ENCODE measurements at regions not wholly inside any gene's neighbourhood (a gene's known extent, or its start where the extent isn't known, plus 50 kb on each side); places are given as distances from the start of the nearest gene placed in this dataset.

- Histone ChIP-seq H3K36me3 (no peaks in the 10 kb centered on the region), H3K4me3 (no peak overlapping the region), H3K27me3 (no peaks in the 10 kb centered on the region), H3K4me1 (no peaks in the 10 kb centered on the region), H3K27ac (no peak overlapping the region), H3K9me3 (no peaks in the 10 kb centered on the region)
- TF ChIP-seq POLR2A (IDR thresholded peaks at IDR 0.05): no peak
- TF ChIP-seq, protein P1, sequence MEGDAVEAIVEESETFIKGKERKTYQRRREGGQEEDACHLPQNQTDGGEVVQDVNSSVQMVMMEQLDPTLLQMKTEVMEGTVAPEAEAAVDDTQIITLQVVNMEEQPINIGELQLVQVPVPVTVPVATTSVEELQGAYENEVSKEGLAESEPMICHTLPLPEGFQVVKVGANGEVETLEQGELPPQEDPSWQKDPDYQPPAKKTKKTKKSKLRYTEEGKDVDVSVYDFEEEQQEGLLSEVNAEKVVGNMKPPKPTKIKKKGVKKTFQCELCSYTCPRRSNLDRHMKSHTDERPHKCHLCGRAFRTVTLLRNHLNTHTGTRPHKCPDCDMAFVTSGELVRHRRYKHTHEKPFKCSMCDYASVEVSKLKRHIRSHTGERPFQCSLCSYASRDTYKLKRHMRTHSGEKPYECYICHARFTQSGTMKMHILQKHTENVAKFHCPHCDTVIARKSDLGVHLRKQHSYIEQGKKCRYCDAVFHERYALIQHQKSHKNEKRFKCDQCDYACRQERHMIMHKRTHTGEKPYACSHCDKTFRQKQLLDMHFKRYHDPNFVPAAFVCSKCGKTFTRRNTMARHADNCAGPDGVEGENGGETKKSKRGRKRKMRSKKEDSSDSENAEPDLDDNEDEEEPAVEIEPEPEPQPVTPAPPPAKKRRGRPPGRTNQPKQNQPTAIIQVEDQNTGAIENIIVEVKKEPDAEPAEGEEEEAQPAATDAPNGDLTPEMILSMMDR (IDR thresholded peaks at IDR 0.05): no peak
- intact Hi-C loops (cut with DNase I): no loop called here
- 52% methylated on average over 2 of the region's 3 CpGs for WGBS (ENCODE audit: insufficient coverage, low coverage, low lambda C conversion rate, missing lambda C conversion rate)
- ATAC-seq (no peak), DNase-seq (no peak)
These were observed 141.9 kb downstream of the TPRA1 start for GRCh38 chr3:127448671-127449070.

- intact Hi-C loops (cut with DNase I): no loop called here
- H3K36me3 ChIP-seq: no peaks in the 10 kb centered on the region
These were observed 142.4 kb downstream of the TPRA1 start for GRCh38 chr3:127448161-127448561.

GRCh38 chr3:127446756-127447155 is 143.8 kb downstream of the TPRA1 start:
- Histone ChIP-seq H3K4me3 (no peak overlapping the region), H3K36me3 (no peaks in the 10 kb centered on the region), H3K27ac (no peak overlapping the region), H3K9me3 (no peaks in the 10 kb centered on the region), H3K27me3 (no peaks in the 10 kb centered on the region), H3K4me1 (no peaks in the 10 kb centered on the region)
- DNase-seq (peak; percentile 1 to 23 (median 21)), ATAC-seq (no peak)
- TF ChIP-seq POLR2A (IDR thresholded peaks at IDR 0.05): no peak
- TF ChIP-seq, protein P1 (IDR thresholded peaks at IDR 0.05): no peak
- WGBS (ENCODE audit: insufficient coverage, low coverage, low lambda C conversion rate, missing lambda C conversion rate): 77% methylated on average over 4 of the region's 4 CpGs
- intact Hi-C loops (cut with DNase I): no loop called here

More at GRCh38 chr3:127448161-127448561, 142.4 kb downstream of the TPRA1 start:
- TF ChIP-seq, protein P1 (IDR thresholded peaks at IDR 0.05): no peak
- TF ChIP-seq POLR2A (IDR thresholded peaks at IDR 0.05): no peak
- H3K4me3 ChIP-seq: no peak overlapping the region
- DNase-seq (peak in 2 of 3 donors; percentile 14 to 25), ATAC-seq (no peak)
- WGBS (ENCODE audit: insufficient coverage, low coverage, low lambda C conversion rate, missing lambda C conversion rate): 40% methylated on average over 3 of the region's 3 CpGs
- H3K9me3 ChIP-seq: no peaks in the 10 kb centered on the region
- no peaks in the 10 kb centered on the region for H3K27me3 ChIP-seq
- H3K4me1 ChIP-seq: no peaks in the 10 kb centered on the region
- H3K27ac ChIP-seq: no peak overlapping the region

DNA sequence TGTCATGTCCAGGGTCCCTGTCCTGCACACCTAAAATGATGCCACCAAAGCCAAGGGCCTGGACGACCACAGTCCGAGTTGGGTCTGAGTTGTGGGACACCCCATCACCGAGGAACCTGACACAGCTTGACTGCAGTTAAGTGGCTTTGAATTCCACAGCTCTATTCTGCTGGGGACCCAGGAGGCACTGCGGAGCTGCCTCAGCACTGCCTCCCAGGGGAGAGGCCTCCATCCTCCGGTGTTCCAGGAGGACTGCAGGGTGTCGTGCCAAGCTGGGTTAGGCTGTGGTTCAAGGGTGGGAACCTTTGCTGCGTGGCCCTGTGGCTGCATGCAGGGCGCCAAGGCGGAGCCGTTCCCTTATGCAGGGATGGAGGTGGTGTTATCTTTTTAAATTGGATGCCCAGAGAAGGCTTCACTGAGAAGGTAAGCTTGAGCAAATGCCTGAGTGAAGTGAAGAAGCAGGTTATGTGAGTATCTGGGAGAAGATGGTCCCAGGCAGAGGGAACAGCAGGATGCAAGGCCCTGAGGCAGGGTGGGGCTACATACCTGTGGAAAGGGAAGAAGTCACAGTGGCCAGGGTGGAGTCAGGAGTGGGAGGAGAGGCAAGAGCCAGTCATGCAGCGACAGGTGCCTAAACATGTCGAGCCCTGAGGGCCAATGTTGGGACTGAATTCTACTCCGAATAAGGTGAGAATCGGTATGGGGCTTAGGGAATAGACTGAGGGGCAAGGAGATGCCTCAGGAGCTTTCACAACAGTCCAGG is 144.8 kb downstream of the TPRA1 start:
- no peaks in the 10 kb centered on the region for H3K27me3 ChIP-seq
- no peaks in the 10 kb centered on the region for H3K36me3 ChIP-seq
- H3K4me1 ChIP-seq: no peaks in the 10 kb centered on the region
- TF ChIP-seq POLR2A (IDR thresholded peaks at IDR 0.05): no peak
- TF ChIP-seq, protein P1 (IDR thresholded peaks at IDR 0.05): no peak
- H3K9me3 ChIP-seq: no peaks in the 10 kb centered on the region
- 71% methylated on average over 6 of the region's 14 CpGs for WGBS (ENCODE audit: insufficient coverage, low coverage, low lambda C conversion rate, missing lambda C conversion rate)
- ATAC-seq: no peak
- no peak overlapping the region for H3K4me3 ChIP-seq
- intact Hi-C loops (cut with DNase I): no loop called here
- DNase-seq: peak; percentile 5 to 25 (median 23)
- H3K27ac ChIP-seq: no peak overlapping the region
